ENCODE measurements at regions not wholly inside any gene's neighbourhood (a gene's known extent, or its start where the extent isn't known, plus 50 kb on each side); places are given as distances from the start of the nearest gene placed in this dataset.
"Not testable (repeated sequence)": the region's sequence is repeated elsewhere in the genome, so short reads cannot be mapped to it uniquely, and the experiment has no call there.

- DNase-seq = peak; percentile 28
These were observed 53.4 kb upstream of the PSMA1 start for GRCh38 chr11:14573539-14574057.

GRCh38 chr11:14577292-14577691 lies 57.1 kb upstream of the PSMA1 start:
- DNase-seq = no peak

GRCh38 chr11:14577835-14578529 lies 57.8 kb upstream of the PSMA1 start:
- DNase-seq = no peak

- peak; percentile 93 for DNase-seq
These were observed 58.4 kb upstream of the PSMA1 start for GRCh38 chr11:14578541-14578956.

- no peak for DNase-seq
These were observed 59.5 kb upstream of the PSMA1 start for GRCh38 chr11:14579646-14580045.

GRCh38 chr11:14582793-14583192 lies 60.8 kb upstream of the PDE3B start:
- no peak for DNase-seq

GRCh38 chr11:14583252-14584034 lies 60.2 kb upstream of the PDE3B start:
- no peak for DNase-seq

- DNase-seq = no peak
These were observed 59.6 kb upstream of the PDE3B start for GRCh38 chr11:14584035-14584363.

GRCh38 chr11:14584595-14584994 lies 59.0 kb upstream of the PDE3B start:
- no peak for DNase-seq

GRCh38 chr11:14585438-14585837 lies 58.2 kb upstream of the PDE3B start:
- no peak for DNase-seq

GRCh38 chr11:14587258-14587657 lies 56.3 kb upstream of the PDE3B start:
- peak; percentile 46 for DNase-seq

GRCh38 chr11:14588681-14589080 lies 54.9 kb upstream of the PDE3B start:
- DNase-seq = no peak

- DNase-seq = no peak
These were observed 54.2 kb upstream of the PDE3B start for GRCh38 chr11:14589421-14589820.

GRCh38 chr11:14591046-14591445 lies 52.6 kb upstream of the PDE3B start:
- not testable (repeated sequence) for DNase-seq

GRCh38 chr11:14593671-14594070 lies 49.9 kb upstream of the PDE3B start:
- DNase-seq = peak; percentile 79

All from OCI-M1 (cell line).